ENCODE measurements at regions not wholly inside any gene's neighbourhood (a gene's known extent, or its start where the extent isn't known, plus 50 kb on each side); places are given as distances from the start of the nearest gene placed in this dataset.

GRCh38 chr5:58074222-58074621 is 385.7 kb downstream of the PLK2 start:
- H3K4me1 ChIP-seq (ENCODE audit: insufficient read depth, insufficient read length) = no peaks in the 10 kb centered on the region
- no peak for DNase-seq (ENCODE audit: low read depth, low spot score)
- H3K36me3 ChIP-seq (ENCODE audit: insufficient read depth, insufficient read length, low read length) = no peaks in the 10 kb centered on the region
- no peak overlapping the region for H3K9ac ChIP-seq (ENCODE audit: insufficient read length, low read depth)
- TF ChIP-seq YY1 (IDR thresholded peaks at IDR 0.05; ENCODE audit: insufficient read depth, insufficient read length) (no peak), SUZ12 (IDR thresholded peaks at IDR 0.05; ENCODE audit: extremely low read depth, insufficient read depth, insufficient read length) (no peak), ZNF274 (IDR thresholded peaks at IDR 0.05; ENCODE audit: low read depth, low read length) (no peak)
- H3K4me3 ChIP-seq (ENCODE audit: insufficient read length, low read depth) = no peak overlapping the region
- H3K27me3 ChIP-seq (ENCODE audit: insufficient read depth, insufficient read length) = no peaks in the 10 kb centered on the region
- H3K9me3 ChIP-seq (ENCODE audit: insufficient read depth, low read length) = peaks cover 2% of the 10 kb centered on the region; the same call in 1 of the 2 replicates

GRCh38 chr5:58073243-58073642 is 386.6 kb downstream of the PLK2 start:
- DNase-seq (ENCODE audit: low read depth, low spot score) = no peak
- Histone ChIP-seq H3K4me3 (ENCODE audit: insufficient read length, low read depth) (no peak overlapping the region), H3K9me3 (ENCODE audit: insufficient read depth, low read length) (peaks cover 4% of the 10 kb centered on the region; the same call in 1 of the 2 replicates), H3K36me3 (ENCODE audit: insufficient read depth, insufficient read length, low read length) (no peaks in the 10 kb centered on the region), H3K4me1 (ENCODE audit: insufficient read depth, insufficient read length) (no peaks in the 10 kb centered on the region), H3K9ac (ENCODE audit: insufficient read length, low read depth) (no peak overlapping the region), H3K27me3 (ENCODE audit: insufficient read depth, insufficient read length) (no peaks in the 10 kb centered on the region)
- TF ChIP-seq ZNF274 (IDR thresholded peaks at IDR 0.05; ENCODE audit: low read depth, low read length) (no peak), YY1 (IDR thresholded peaks at IDR 0.05; ENCODE audit: insufficient read depth, insufficient read length) (no peak), SUZ12 (IDR thresholded peaks at IDR 0.05; ENCODE audit: extremely low read depth, insufficient read depth, insufficient read length) (no peak)

GRCh38 chr5:58072300-58072965 is 387.5 kb downstream of the PLK2 start:
- no peak for DNase-seq (ENCODE audit: low read depth, low spot score)
- Histone ChIP-seq H3K27me3 (ENCODE audit: insufficient read depth, insufficient read length) (no peaks in the 10 kb centered on the region), H3K4me1 (ENCODE audit: insufficient read depth, insufficient read length) (no peaks in the 10 kb centered on the region), H3K9ac (ENCODE audit: insufficient read length, low read depth) (no peak overlapping the region), H3K9me3 (ENCODE audit: insufficient read depth, low read length) (peaks cover 4% of the 10 kb centered on the region; the same call in 1 of the 2 replicates), H3K4me3 (ENCODE audit: insufficient read length, low read depth) (no peak overlapping the region), H3K36me3 (ENCODE audit: insufficient read depth, insufficient read length, low read length) (no peaks in the 10 kb centered on the region)
- no peak for TF ChIP-seq ZNF274 (IDR thresholded peaks at IDR 0.05; ENCODE audit: low read depth, low read length)
- no peak for TF ChIP-seq SUZ12 (IDR thresholded peaks at IDR 0.05; ENCODE audit: extremely low read depth, insufficient read depth, insufficient read length)
- TF ChIP-seq YY1 (IDR thresholded peaks at IDR 0.05; ENCODE audit: insufficient read depth, insufficient read length) = no peak

GRCh38 chr5:58071566-58071965 is 388.3 kb downstream of the PLK2 start:
- Histone ChIP-seq H3K9ac (ENCODE audit: insufficient read length, low read depth) (no peak overlapping the region), H3K27me3 (ENCODE audit: insufficient read depth, insufficient read length) (no peaks in the 10 kb centered on the region), H3K36me3 (ENCODE audit: insufficient read depth, insufficient read length, low read length) (no peaks in the 10 kb centered on the region), H3K4me3 (ENCODE audit: insufficient read length, low read depth) (no peak overlapping the region), H3K9me3 (ENCODE audit: insufficient read depth, low read length) (peaks cover 4% of the 10 kb centered on the region; the same call in 1 of the 2 replicates), H3K4me1 (ENCODE audit: insufficient read depth, insufficient read length) (no peaks in the 10 kb centered on the region)
- no peak for DNase-seq (ENCODE audit: low read depth, low spot score)
- TF ChIP-seq ZNF274 (IDR thresholded peaks at IDR 0.05; ENCODE audit: low read depth, low read length) (no peak), YY1 (IDR thresholded peaks at IDR 0.05; ENCODE audit: insufficient read depth, insufficient read length) (no peak), SUZ12 (IDR thresholded peaks at IDR 0.05; ENCODE audit: extremely low read depth, insufficient read depth, insufficient read length) (no peak)

GRCh38 chr5:58069846-58070245 is 390.0 kb downstream of the PLK2 start:
- DNase-seq (ENCODE audit: low read depth, low spot score) = no peak
- TF ChIP-seq ZNF274 (IDR thresholded peaks at IDR 0.05; ENCODE audit: low read depth, low read length) (no peak), YY1 (IDR thresholded peaks at IDR 0.05; ENCODE audit: insufficient read depth, insufficient read length) (no peak), SUZ12 (IDR thresholded peaks at IDR 0.05; ENCODE audit: extremely low read depth, insufficient read depth, insufficient read length) (no peak)
- Histone ChIP-seq H3K4me3 (ENCODE audit: insufficient read length, low read depth) (no peak overlapping the region), H3K9ac (ENCODE audit: insufficient read length, low read depth) (no peak overlapping the region), H3K36me3 (ENCODE audit: insufficient read depth, insufficient read length, low read length) (no peaks in the 10 kb centered on the region), H3K4me1 (ENCODE audit: insufficient read depth, insufficient read length) (no peaks in the 10 kb centered on the region), H3K9me3 (ENCODE audit: insufficient read depth, low read length) (peaks cover 4% of the 10 kb centered on the region; the same call in 1 of the 2 replicates), H3K27me3 (ENCODE audit: insufficient read depth, insufficient read length) (no peaks in the 10 kb centered on the region)

GRCh38 chr5:58069016-58069705 is 390.7 kb downstream of the PLK2 start:
- Histone ChIP-seq H3K9ac (ENCODE audit: insufficient read length, low read depth) (no peak overlapping the region), H3K36me3 (ENCODE audit: insufficient read depth, insufficient read length, low read length) (no peaks in the 10 kb centered on the region), H3K9me3 (ENCODE audit: insufficient read depth, low read length) (peaks cover 4% of the 10 kb centered on the region; the same call in 1 of the 2 replicates), H3K4me1 (ENCODE audit: insufficient read depth, insufficient read length) (no peaks in the 10 kb centered on the region), H3K27me3 (ENCODE audit: insufficient read depth, insufficient read length) (no peaks in the 10 kb centered on the region), H3K4me3 (ENCODE audit: insufficient read length, low read depth) (no peak overlapping the region)
- TF ChIP-seq YY1 (IDR thresholded peaks at IDR 0.05; ENCODE audit: insufficient read depth, insufficient read length) = no peak
- no peak for TF ChIP-seq SUZ12 (IDR thresholded peaks at IDR 0.05; ENCODE audit: extremely low read depth, insufficient read depth, insufficient read length)
- no peak for TF ChIP-seq ZNF274 (IDR thresholded peaks at IDR 0.05; ENCODE audit: low read depth, low read length)
- DNase-seq (ENCODE audit: low read depth, low spot score) = no peak

- no peak overlapping the region for H3K9ac ChIP-seq (ENCODE audit: insufficient read length, low read depth)
- no peaks in the 10 kb centered on the region for H3K4me1 ChIP-seq (ENCODE audit: insufficient read depth, insufficient read length)
- H3K9me3 ChIP-seq (ENCODE audit: insufficient read depth, low read length) = peaks cover 4% of the 10 kb centered on the region; the same call in 1 of the 2 replicates
- no peak overlapping the region for H3K4me3 ChIP-seq (ENCODE audit: insufficient read length, low read depth)
- TF ChIP-seq ZNF274 (IDR thresholded peaks at IDR 0.05; ENCODE audit: low read depth, low read length) = no peak
- no peak for TF ChIP-seq YY1 (IDR thresholded peaks at IDR 0.05; ENCODE audit: insufficient read depth, insufficient read length)
- H3K36me3 ChIP-seq (ENCODE audit: insufficient read depth, insufficient read length, low read length) = no peaks in the 10 kb centered on the region
- H3K27me3 ChIP-seq (ENCODE audit: insufficient read depth, insufficient read length) = no peaks in the 10 kb centered on the region
- no peak for DNase-seq (ENCODE audit: low read depth, low spot score)
These were observed 393.3 kb downstream of the PLK2 start for GRCh38 chr5:58066557-58066956.
